SK-N-SH treated with all-trans-retinoic acid at 6 μM for 48 hours (cell line): ENCODE measurements at regions not wholly inside any gene's neighbourhood (a gene's known extent, or its start where the extent isn't known, plus 50 kb on each side); places are given as distances from the start of the nearest gene placed in this dataset.

Experiments
- ATAC-seq: fragments of 200-7000 bp; cut with Tn5 transposase; 3 replicates; pipeline ENCODE4 v1.9.1; 2020; ENCODE audit warnings: mild to moderate bottlenecking, moderate library complexity
- ARNTL ChIP-seq: fragments of 450-650 bp; formaldehyde crosslinking; IDR thresholded peaks from 2 replicates; pipeline ENCODE4 v1.5.0; 2020; ENCODE audit warnings: low read depth, mild to moderate bottlenecking, moderate library complexity, borderline replicate concordance
- BACH2 ChIP-seq: fragments of 250-450 bp; sonication (Bioruptor Pico); IDR thresholded peaks from 2 replicates; pipeline ENCODE4 v1.9.0; 2021; ENCODE audit warnings: mild to moderate bottlenecking, borderline replicate concordance
- CSDC2 ChIP-seq: fragments of 250-450 bp; sonication (Bioruptor Pico); IDR thresholded peaks from 2 replicates; pipeline ENCODE4 v1.5.0; 2020; ENCODE audit warnings: mild to moderate bottlenecking, moderate library complexity
- CSRNP3 ChIP-seq: fragments of 250-450 bp; sonication (Bioruptor Pico); IDR thresholded peaks from 2 replicates; pipeline ENCODE4 v1.5.1; 2021; ENCODE audit warnings: mild to moderate bottlenecking, moderate library complexity
- ESRRG ChIP-seq: fragments of 250-450 bp; sonication (Bioruptor Pico); IDR thresholded peaks from 2 replicates; pipeline ENCODE4 v1.6.1; 2021; ENCODE audit warnings: mild to moderate bottlenecking
- GLIS3 ChIP-seq: fragments of 250-450 bp; sonication (Bioruptor Pico); IDR thresholded peaks from 2 replicates; pipeline ENCODE4 v1.5.0; 2020; ENCODE audit warnings: mild to moderate bottlenecking, moderate library complexity
- ISL1 ChIP-seq: fragments of 250-450 bp; sonication (Bioruptor Pico); IDR thresholded peaks from 2 replicates; pipeline ENCODE4 v2.1.2; 2022; ENCODE audit warnings: mild to moderate bottlenecking, moderate library complexity
- OSR1 ChIP-seq: fragments of 250-450 bp; sonication (Bioruptor Pico); IDR thresholded peaks from 2 replicates; pipeline ENCODE4 v1.8.0; 2022; ENCODE audit warnings: moderate library complexity, mild to moderate bottlenecking, inconsistent platforms
- PATZ1 ChIP-seq: fragments of 250-450 bp; sonication (Bioruptor Pico); IDR thresholded peaks from 2 replicates; pipeline ENCODE4 v1.8.0; 2020; ENCODE audit warnings: mild to moderate bottlenecking, moderate library complexity, borderline replicate concordance
- PPARA ChIP-seq: fragments of 250-450 bp; sonication (Bioruptor Pico); IDR thresholded peaks from 2 replicates; pipeline ENCODE4 v1.5.0; 2020; ENCODE audit warnings: mild to moderate bottlenecking, borderline replicate concordance
- RARB ChIP-seq: fragments of 250-450 bp; sonication (Bioruptor Pico); IDR thresholded peaks from 2 replicates; pipeline ENCODE4 v1.8.0; 2021; ENCODE audit warnings: mild to moderate bottlenecking, moderate library complexity
- SNAI2 ChIP-seq: fragments of 250-450 bp; sonication (Bioruptor Pico); IDR thresholded peaks from 2 replicates; pipeline ENCODE4 v1.5.0; 2020; ENCODE audit warnings: mild to moderate bottlenecking, moderate library complexity
- TOX ChIP-seq: fragments of 250-450 bp; sonication (Bioruptor Pico); IDR thresholded peaks from 2 replicates; pipeline ENCODE4 v1.8.0; 2021; ENCODE audit warnings: mild to moderate bottlenecking, moderate library complexity, borderline replicate concordance
- ZC3H10 ChIP-seq: fragments of 250-450 bp; sonication (Bioruptor Pico); IDR thresholded peaks from 2 replicates; pipeline ENCODE4 v1.5.1; 2021; ENCODE audit warnings: mild to moderate bottlenecking, moderate library complexity
- ZFP3 ChIP-seq: fragments of 250-450 bp; sonication (Bioruptor Pico); IDR thresholded peaks from 2 replicates; pipeline ENCODE4 v1.5.0; 2020; ENCODE audit warnings: mild to moderate bottlenecking, moderate library complexity
- ZFP30 ChIP-seq: fragments of 450-650 bp; formaldehyde crosslinking; IDR thresholded peaks from 2 replicates; pipeline ENCODE4 v1.5.0; 2022; ENCODE audit warnings: mild to moderate bottlenecking, moderate library complexity
- ZNF565 ChIP-seq: fragments of 450-650 bp; formaldehyde crosslinking; conservative IDR thresholded peaks from 2 replicates; pipeline ENCODE4 v1.5.0; 2020; ENCODE audit warnings: low read depth, mild to moderate bottlenecking, moderate library complexity
- ZNF70 ChIP-seq: fragments of 450-650 bp; formaldehyde crosslinking; IDR thresholded peaks from 2 replicates; pipeline ENCODE4 v1.5.0; 2020; ENCODE audit warnings: mild to moderate bottlenecking, moderate library complexity
- ZNF8 ChIP-seq: fragments of 450-650 bp; formaldehyde crosslinking; IDR thresholded peaks from 2 replicates; pipeline ENCODE4 v1.5.0; 2020; ENCODE audit warnings: mild to moderate bottlenecking, moderate library complexity
- TF ChIP-seq, protein P1 (sequence below): fragments of 250-450 bp; sonication (Bioruptor Pico); IDR thresholded peaks from 2 replicates; pipeline ENCODE4 v1.8.0; 2021; ENCODE audit warnings: low read depth, mild to moderate bottlenecking, moderate library complexity, borderline replicate concordance
- TF ChIP-seq, protein P2 (sequence below): fragments of 250-450 bp; sonication (Bioruptor Pico); IDR thresholded peaks from 2 replicates; pipeline ENCODE4 v1.5.1; 2020; ENCODE audit warnings: low read depth, mild to moderate bottlenecking, moderate library complexity

GRCh38 chr11:134008634-134009071 is 51.9 kb upstream of the IGSF9B start:
- ATAC-seq = no peak
- TF ChIP-seq ZNF565 (CRISPR knock-in tag) (no peak), PATZ1 (CRISPR knock-in tag) (no peak), CSDC2 (CRISPR knock-in tag) (no peak), ARNTL (CRISPR knock-in tag) (no peak), TOX (CRISPR knock-in tag) (no peak), CSRNP3 (no peak), ZC3H10 (CRISPR knock-in tag) (no peak), ZNF70 (no peak), RARB (CRISPR knock-in tag) (no peak), BACH2 (CRISPR knock-in tag) (no peak)
- TF ChIP-seq, all 23 proteins: peak for 0

GRCh38 chr11:134013518-134013917 is 55.4 kb upstream of the JAM3 start:
- TF ChIP-seq CSRNP3 = no peak
- no peak for TF ChIP-seq PATZ1 (CRISPR knock-in tag)
- no peak for TF ChIP-seq PPARA
- TF ChIP-seq ESRRG = no peak
- no peak for TF ChIP-seq ZNF565 (CRISPR knock-in tag)
- TF ChIP-seq ARNTL (CRISPR knock-in tag) = no peak
- TF ChIP-seq RARB (CRISPR knock-in tag) = no peak
- TF ChIP-seq, protein P1, sequence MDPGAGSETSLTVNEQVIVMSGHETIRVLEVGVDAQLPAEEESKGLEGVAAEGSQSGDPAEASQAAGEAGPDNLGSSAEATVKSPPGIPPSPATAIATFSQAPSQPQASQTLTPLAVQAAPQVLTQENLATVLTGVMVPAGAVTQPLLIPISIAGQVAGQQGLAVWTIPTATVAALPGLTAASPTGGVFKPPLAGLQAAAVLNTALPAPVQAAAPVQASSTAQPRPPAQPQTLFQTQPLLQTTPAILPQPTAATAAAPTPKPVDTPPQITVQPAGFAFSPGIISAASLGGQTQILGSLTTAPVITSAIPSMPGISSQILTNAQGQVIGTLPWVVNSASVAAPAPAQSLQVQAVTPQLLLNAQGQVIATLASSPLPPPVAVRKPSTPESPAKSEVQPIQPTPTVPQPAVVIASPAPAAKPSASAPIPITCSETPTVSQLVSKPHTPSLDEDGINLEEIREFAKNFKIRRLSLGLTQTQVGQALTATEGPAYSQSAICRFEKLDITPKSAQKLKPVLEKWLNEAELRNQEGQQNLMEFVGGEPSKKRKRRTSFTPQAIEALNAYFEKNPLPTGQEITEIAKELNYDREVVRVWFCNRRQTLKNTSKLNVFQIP (CRISPR knock-in tag) = no peak
- no peak for TF ChIP-seq GLIS3 (CRISPR knock-in tag)
- no peak for ATAC-seq

DNA sequence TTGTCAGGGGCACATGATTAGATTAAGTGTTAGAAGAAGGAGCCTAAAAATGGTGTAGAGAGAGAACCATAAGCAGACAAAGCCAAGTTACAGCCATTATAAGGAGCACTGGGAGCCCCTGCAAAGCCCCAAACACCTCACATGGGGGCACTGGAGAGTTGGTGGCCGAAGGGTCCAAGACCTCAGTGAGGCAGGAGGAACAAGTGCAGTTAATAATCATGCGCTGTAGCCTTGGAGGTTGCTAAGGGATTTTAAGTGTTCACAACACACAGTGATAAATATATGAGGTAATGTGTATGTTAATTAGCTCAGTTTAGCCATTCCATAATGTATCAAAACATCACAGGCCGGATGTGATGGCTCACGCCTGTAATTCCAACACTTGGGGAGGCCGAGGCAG is 54.4 kb upstream of the JAM3 start:
- peak; percentile 47; the same call in 1 of the 3 replicates for ATAC-seq
- TF ChIP-seq ESRRG = no peak
- no peak for TF ChIP-seq SNAI2
- no peak for TF ChIP-seq CSRNP3
- TF ChIP-seq OSR1 = no peak
- no peak for TF ChIP-seq ZFP3
- TF ChIP-seq RARB (CRISPR knock-in tag) = no peak
- no peak for TF ChIP-seq PPARA
- TF ChIP-seq GLIS3 (CRISPR knock-in tag) = no peak
- no peak for TF ChIP-seq PATZ1 (CRISPR knock-in tag)
- TF ChIP-seq TOX (CRISPR knock-in tag) = no peak
- no peak for TF ChIP-seq CSDC2 (CRISPR knock-in tag)
- no peak for TF ChIP-seq ZNF70
- no peak for TF ChIP-seq ZNF8 (CRISPR knock-in tag)
- no peak for TF ChIP-seq ZFP30 (CRISPR knock-in tag)
- no peak for TF ChIP-seq ISL1 (CRISPR knock-in tag)
- no peak for TF ChIP-seq ZNF565 (CRISPR knock-in tag)
- TF ChIP-seq ARNTL (CRISPR knock-in tag) = no peak
- TF ChIP-seq, protein P2, sequence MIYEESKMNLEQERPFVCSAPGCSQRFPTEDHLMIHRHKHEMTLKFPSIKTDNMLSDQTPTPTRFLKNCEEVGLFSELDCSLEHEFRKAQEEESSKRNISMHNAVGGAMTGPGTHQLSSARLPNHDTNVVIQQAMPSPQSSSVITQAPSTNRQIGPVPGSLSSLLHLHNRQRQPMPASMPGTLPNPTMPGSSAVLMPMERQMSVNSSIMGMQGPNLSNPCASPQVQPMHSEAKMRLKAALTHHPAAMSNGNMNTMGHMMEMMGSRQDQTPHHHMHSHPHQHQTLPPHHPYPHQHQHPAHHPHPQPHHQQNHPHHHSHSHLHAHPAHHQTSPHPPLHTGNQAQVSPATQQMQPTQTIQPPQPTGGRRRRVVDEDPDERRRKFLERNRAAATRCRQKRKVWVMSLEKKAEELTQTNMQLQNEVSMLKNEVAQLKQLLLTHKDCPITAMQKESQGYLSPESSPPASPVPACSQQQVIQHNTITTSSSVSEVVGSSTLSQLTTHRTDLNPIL = no peak
- TF ChIP-seq BACH2 (CRISPR knock-in tag) = no peak
